ENCODE measurements at regions not wholly inside any gene's neighbourhood (a gene's known extent, or its start where the extent isn't known, plus 50 kb on each side); places are given as distances from the start of the nearest gene placed in this dataset.

DNA sequence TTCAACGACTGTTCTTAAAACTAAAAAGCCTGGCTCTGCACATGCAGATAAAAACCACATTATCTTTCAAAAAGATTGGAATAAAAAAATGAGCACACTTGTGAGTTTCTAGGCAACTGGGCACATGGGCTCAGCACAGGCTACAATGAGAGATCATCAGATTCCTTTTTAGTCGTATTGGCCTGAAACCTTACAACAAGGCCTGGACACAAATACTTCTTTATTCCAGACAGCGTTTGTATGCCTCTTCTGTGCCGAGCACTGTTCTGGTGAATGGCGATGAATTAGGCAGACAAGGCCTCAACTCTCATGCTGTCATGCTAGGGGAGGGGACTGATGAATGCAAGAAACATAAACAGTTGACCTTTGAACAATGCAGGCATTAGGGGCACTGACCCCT lies 463.0 kb downstream of the AACS start:
- TF ChIP-seq, protein P1, sequence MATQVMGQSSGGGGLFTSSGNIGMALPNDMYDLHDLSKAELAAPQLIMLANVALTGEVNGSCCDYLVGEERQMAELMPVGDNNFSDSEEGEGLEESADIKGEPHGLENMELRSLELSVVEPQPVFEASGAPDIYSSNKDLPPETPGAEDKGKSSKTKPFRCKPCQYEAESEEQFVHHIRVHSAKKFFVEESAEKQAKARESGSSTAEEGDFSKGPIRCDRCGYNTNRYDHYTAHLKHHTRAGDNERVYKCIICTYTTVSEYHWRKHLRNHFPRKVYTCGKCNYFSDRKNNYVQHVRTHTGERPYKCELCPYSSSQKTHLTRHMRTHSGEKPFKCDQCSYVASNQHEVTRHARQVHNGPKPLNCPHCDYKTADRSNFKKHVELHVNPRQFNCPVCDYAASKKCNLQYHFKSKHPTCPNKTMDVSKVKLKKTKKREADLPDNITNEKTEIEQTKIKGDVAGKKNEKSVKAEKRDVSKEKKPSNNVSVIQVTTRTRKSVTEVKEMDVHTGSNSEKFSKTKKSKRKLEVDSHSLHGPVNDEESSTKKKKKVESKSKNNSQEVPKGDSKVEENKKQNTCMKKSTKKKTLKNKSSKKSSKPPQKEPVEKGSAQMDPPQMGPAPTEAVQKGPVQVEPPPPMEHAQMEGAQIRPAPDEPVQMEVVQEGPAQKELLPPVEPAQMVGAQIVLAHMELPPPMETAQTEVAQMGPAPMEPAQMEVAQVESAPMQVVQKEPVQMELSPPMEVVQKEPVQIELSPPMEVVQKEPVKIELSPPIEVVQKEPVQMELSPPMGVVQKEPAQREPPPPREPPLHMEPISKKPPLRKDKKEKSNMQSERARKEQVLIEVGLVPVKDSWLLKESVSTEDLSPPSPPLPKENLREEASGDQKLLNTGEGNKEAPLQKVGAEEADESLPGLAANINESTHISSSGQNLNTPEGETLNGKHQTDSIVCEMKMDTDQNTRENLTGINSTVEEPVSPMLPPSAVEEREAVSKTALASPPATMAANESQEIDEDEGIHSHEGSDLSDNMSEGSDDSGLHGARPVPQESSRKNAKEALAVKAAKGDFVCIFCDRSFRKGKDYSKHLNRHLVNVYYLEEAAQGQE (IDR thresholded peaks at IDR 0.05; ENCODE audit: borderline replicate concordance) = no peak
- TF ChIP-seq POLR2AphosphoS5 (IDR thresholded peaks at IDR 0.05) (no peak), EP300 (conservative IDR thresholded peaks at IDR 0.05; ENCODE audit: poor library complexity, severe bottlenecking) (no peak), CTCF (IDR thresholded peaks at IDR 0.05; ENCODE audit: poor library complexity, severe bottlenecking) (no peak), RAD21 (conservative IDR thresholded peaks at IDR 0.05) (no peak), TAF1 (IDR thresholded peaks at IDR 0.05; ENCODE audit: low read depth) (no peak), EZH2 (IDR thresholded peaks at IDR 0.05; ENCODE audit: borderline replicate concordance, insufficient read depth, low read length, poor library complexity, severe bottlenecking) (no peak)
